Adrenal gland (tissue), 5 donors: ENCODE measurements at regions not wholly inside any gene's neighbourhood (a gene's known extent, or its start where the extent isn't known, plus 50 kb on each side); places are given as distances from the start of the nearest gene placed in this dataset.

Experiments
- CTCF ChIP-seq, 6 experiments: fragments of 450-650 bp in 4 of 6; fragments of 200-600 bp in 2 of 6; sonication (generic) in 1 of 6; IDR thresholded peaks; 1 replicate in 5 of 6; 2 replicates in 1 of 6; pipeline versions ENCODE4 v1.5.1 to v1.8.0; 2016 to 2021; ENCODE audit warnings: antibody characterized with exemption in 6 of 6, mild to moderate bottlenecking in 2 of 6, moderate library complexity in 1 of 6
- POLR2A ChIP-seq, 2 donors: fragments of 450-650 bp; IDR thresholded peaks; one replicate each; pipeline ENCODE4 v1.6.1; 2017; ENCODE audit warnings: antibody characterized with exemption in 2 of 2, mild to moderate bottlenecking in 2 of 2, moderate library complexity in 1 of 2
- donor health status: DM: no; HTN: no; CAD: no.

GRCh38 chr13:44293908-44294735 lies 79.5 kb upstream of the SERP2 start:
- TF ChIP-seq CTCF (IDR thresholded peaks at IDR 0.05) (no peak), POLR2A (IDR thresholded peaks at IDR 0.05) (no peak)
